ENCODE measurements at regions not wholly inside any gene's neighbourhood (a gene's known extent, or its start where the extent isn't known, plus 50 kb on each side); places are given as distances from the start of the nearest gene placed in this dataset.

- no peak for TF ChIP-seq EZH2 (IDR thresholded peaks at IDR 0.05; ENCODE audit: borderline replicate concordance, insufficient read depth, low read depth, low read length, poor library complexity, severe bottlenecking)
- TF ChIP-seq, protein P1, sequence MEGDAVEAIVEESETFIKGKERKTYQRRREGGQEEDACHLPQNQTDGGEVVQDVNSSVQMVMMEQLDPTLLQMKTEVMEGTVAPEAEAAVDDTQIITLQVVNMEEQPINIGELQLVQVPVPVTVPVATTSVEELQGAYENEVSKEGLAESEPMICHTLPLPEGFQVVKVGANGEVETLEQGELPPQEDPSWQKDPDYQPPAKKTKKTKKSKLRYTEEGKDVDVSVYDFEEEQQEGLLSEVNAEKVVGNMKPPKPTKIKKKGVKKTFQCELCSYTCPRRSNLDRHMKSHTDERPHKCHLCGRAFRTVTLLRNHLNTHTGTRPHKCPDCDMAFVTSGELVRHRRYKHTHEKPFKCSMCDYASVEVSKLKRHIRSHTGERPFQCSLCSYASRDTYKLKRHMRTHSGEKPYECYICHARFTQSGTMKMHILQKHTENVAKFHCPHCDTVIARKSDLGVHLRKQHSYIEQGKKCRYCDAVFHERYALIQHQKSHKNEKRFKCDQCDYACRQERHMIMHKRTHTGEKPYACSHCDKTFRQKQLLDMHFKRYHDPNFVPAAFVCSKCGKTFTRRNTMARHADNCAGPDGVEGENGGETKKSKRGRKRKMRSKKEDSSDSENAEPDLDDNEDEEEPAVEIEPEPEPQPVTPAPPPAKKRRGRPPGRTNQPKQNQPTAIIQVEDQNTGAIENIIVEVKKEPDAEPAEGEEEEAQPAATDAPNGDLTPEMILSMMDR (IDR thresholded peaks at IDR 0.05): no peak
These were observed 76.4 kb downstream of the GLUL start for GRCh38 chr1:182315167-182315556.

Measured in B cell (primary cell).